DMS53 (cell line): ENCODE measurements at regions not wholly inside any gene's neighbourhood (a gene's known extent, or its start where the extent isn't known, plus 50 kb on each side); places are given as distances from the start of the nearest gene placed in this dataset.
"Not testable (repeated sequence)": the region's sequence is repeated elsewhere in the genome, so short reads cannot be mapped to it uniquely, and the experiment has no call there.

Experiments used
- DNase-seq: peaks from one replicate; lab custom pipeline; 2025; lab: John Stamatoyannopoulos, UW

GRCh38 chr16:17747081-17747756 is 276.5 kb upstream of the XYLT1 start:
- DNase-seq, result no peak

- DNase-seq, result no peak
These were observed 274.3 kb upstream of the XYLT1 start for GRCh38 chr16:17744921-17745572.

DNA sequence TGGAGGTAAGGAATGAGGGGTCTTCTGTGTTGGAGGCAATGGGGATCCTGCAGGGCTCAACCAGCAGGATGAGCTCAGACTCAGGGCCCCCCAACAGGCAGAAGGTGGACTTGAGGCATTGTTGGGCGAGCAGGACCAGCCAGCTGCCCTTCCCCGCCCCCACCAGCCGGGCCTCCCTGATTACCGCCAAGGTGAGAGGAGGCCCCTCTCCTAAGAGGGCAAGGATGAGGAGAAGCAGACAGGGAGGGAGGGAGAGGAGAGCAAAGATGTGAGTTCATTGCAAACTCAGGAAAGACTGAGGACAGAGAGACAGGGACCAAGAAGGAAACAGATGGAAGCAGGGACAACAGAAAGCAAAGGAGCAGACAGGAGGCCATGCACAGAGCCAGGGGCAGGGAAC is 272.8 kb upstream of the XYLT1 start:
- no peak for DNase-seq

GRCh38 chr16:17743158-17743557 is 272.4 kb upstream of the XYLT1 start:
- no peak for DNase-seq

DNA sequence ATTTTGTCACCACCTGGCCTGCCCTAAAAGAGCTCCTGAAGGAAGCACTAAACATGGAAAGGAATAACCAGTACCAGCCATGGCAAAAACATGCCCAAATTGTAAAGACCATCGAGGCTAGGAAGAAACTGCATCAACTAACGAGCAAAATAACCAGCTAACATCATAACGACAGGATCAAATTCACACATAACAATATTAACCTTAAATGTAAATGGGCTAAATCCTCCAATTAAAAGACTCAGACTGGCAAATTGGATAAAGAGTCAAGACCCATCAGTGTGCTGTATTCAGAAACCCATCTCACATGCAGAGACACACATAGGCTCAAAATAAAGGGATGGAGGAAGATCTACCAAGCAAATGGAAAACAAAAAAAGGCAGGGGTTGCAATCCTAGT is 264.3 kb upstream of the XYLT1 start:
- DNase-seq, result not testable (repeated sequence)

DNA sequence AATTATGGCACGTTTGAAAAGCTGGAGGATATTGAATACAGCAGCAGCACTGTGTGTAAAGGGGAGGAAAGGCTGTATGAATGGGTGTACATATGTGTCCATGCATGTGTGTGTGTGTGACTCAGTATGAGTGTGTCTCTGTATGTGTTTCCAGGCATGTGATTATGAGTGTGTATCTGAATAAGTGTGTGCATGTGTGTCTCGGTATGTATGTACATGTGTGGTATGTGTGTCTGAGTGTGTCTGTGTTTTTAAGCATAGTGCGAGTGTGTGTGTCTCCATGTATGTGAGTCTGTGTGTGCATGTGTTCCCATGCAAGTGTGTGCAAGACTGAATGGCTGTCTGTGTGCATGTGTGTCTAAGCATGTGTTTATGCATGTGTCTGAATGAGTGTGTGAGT is 259.1 kb upstream of the XYLT1 start:
- no peak for DNase-seq

DNA sequence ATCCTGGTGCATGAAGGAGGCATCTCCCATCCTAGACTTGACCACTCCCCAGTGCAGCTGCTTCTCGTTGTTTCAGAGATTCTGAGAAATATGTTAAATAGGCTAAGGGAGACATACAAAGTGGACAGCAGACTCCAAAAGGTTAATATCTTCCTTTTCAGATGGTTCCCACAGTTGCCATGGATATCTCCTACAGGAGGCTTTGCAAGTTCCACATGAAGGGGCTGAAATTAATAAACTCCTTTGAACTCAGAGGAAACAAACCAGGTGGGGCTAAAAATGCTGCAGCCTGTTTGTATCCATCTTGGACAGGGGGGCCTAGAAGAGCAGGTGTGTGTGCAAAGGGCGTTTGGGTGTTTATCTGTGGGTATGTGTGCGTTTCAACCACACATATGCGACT is 257.4 kb upstream of the XYLT1 start:
- DNase-seq, result no peak

- no peak for DNase-seq
These were observed 253.6 kb upstream of the XYLT1 start for GRCh38 chr16:17724242-17724898.

DNA sequence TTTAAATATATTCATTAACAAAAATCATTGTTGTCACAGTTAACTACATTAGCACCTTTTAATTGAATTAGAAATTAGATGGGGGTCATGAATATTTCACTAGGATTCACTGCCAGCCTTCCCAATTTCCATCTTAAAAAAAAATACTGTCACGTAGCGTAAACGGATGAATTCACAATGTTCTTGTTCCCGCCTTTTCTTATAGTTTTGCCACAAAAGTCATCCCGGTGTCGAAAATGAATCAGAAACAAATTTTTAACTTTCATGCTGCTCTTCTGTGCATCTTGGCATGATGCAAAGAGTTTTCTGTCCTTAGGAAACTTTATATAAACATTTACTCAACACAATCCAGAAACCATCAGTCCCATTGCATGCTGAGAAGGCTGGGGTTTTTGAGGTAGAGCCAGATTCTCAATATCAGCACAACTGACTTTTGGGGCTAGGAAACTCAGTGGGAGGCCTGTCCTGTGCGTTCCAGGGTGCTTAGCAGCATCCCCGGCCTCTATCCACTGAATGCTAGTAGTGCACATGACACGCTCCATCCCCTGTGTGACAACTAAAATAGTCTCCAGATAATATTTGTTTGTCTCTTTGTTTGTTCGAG is 252.9 kb upstream of the XYLT1 start:
- DNase-seq, result no peak

GRCh38 chr16:17718495-17718894 is 247.7 kb upstream of the XYLT1 start:
- DNase-seq, result no peak

DNA sequence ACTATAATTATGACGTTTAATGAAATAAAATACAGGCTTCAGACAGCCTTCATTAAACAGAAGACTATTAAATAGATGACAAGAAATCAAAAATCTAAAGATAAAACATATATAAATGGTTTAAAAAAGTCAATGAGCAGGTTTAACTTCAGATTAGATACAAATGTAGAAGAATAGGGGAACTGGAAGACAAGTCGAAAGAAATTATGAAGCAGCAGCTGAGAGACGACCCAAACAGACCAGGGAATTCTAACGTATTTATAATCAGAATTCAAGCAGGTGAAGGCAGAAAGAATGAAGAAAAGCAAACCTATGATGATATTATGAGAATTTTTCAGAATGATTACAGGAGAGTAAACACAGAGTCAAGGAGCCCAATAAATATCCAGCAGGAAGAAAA is 235.1 kb upstream of the XYLT1 start:
- DNase-seq, result no peak

GRCh38 chr16:17696616-17697015 is 225.9 kb upstream of the XYLT1 start:
- DNase-seq, result no peak

- DNase-seq, result no peak
These were observed 221.7 kb upstream of the XYLT1 start for GRCh38 chr16:17692484-17692883.

DNA sequence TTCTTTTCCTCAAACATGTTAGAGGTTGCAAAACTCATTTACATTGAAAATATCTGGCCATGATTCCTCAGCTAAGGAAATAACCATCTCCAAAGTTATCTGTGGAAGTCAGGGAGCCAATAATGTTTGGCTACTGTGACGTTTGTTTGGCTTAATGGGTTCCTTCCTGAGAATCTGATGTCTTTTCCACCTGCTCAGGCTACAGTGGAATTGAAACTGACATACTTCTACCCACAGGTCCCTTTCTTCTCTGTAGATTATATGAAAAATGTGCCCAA is 221.1 kb upstream of the XYLT1 start:
- DNase-seq, result no peak

DNA sequence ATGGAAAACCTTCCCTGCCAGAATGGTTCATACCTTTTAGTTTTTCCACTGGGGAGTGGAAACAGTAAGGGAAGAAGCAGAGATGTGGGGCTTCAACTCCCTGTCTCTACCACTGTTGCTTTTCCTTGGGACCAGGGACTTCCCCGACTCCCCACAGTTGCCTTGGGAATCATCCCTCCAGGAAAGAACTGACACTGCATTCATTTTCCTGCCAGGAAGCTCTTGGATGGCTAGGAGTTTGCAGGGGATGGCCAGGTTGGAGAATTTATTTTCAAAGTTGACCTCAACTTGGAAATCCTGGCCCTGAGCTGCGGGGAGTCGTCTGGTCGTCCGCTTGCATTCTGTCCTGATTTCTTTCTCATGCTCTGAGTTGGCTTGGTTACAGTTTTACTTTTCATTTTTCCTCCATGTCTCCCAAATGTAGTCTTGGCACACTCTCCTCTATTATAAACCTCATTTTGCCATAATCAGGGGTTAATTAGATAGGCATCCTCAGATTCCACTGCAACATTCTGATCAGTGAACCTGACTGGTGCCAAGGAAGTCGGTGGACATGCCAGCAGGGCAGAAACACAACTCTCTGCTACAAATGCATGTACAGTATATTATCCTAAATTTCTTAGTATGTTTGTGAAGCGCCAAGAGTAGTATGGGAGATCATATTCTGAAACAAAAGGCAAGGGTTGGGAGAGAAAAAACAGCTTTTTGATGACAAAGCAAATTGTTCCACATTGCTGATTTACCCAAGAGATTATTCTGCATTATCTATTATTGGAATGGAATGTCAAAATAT is 220.5 kb upstream of the XYLT1 start:
- no peak for DNase-seq

GRCh38 chr16:17685447-17685846 is 214.7 kb upstream of the XYLT1 start:
- DNase-seq, result no peak

- no peak for DNase-seq
These were observed 212.5 kb upstream of the XYLT1 start for GRCh38 chr16:17683281-17683680.

- no peak for DNase-seq
These were observed 205.4 kb upstream of the XYLT1 start for GRCh38 chr16:17676171-17676570.

GRCh38 chr16:17668386-17668785 is 197.6 kb upstream of the XYLT1 start:
- no peak for DNase-seq

GRCh38 chr16:17666293-17666692 is 195.5 kb upstream of the XYLT1 start:
- no peak for DNase-seq

- no peak for DNase-seq
These were observed 188.1 kb upstream of the XYLT1 start for GRCh38 chr16:17658881-17659280.

DNA sequence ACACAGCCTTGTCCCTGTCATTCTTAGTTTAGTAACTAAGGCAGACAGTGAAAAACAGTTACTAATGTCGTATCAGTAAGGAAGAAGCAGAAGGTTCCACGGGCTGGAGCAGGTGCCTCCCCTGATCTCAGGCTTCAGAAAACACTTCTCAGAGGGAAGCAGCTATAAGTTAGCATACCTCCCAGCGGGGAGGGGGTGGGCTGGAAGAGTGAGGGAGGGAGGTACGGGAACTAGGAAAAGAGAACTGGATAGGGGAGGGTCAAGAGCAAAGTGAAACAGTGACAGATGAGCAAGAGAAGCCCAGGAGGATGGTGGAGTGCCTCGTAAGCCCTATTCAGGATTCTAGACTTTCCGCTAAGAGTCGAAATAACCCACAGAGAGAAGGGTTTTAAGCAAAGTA is 186.3 kb upstream of the XYLT1 start:
- no peak for DNase-seq

DNA sequence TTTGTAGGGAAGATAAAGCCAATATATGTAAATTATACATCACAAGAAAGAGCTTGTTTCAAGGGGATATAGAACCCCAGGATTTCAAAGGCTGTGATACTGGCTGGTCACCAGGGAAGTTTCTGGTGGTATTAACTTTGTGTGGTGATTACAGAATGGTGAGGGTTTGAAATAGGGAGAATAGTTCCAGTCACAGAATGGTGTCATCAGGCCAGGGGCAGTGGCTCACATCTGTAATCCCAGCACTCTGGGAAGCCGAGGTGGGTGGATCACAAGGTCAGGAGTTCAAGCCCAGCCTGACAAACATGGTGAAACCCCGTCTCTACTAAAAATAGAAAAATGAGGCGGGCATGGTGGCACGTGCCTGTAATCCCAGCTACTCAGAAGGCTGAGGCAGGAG is 183.8 kb upstream of the XYLT1 start:
- DNase-seq, result no peak
